Brain microvascular endothelial cell (primary cell): ENCODE measurements at regions not wholly inside any gene's neighbourhood (a gene's known extent, or its start where the extent isn't known, plus 50 kb on each side); places are given as distances from the start of the nearest gene placed in this dataset.

Source experiments
- DNase-seq: peaks from one replicate; pipeline ENCODE4 v3.0.0-alpha.2; 2020
- H3K27ac ChIP-seq: fragments of 250-450 bp; sonication (Bioruptor Pico); 2 replicates; pipeline ENCODE4 v1.5.1; 2020; ENCODE audit warnings: mild to moderate bottlenecking, moderate library complexity
- H3K27me3 ChIP-seq: fragments of 250-450 bp; sonication (Bioruptor Pico); replicated peaks from 2 replicates; pipeline ENCODE4 v1.5.1; 2020; ENCODE audit warnings: mild to moderate bottlenecking
- H3K36me3 ChIP-seq: fragments of 250-450 bp; sonication (Bioruptor Pico); replicated peaks from 2 replicates; pipeline ENCODE4 v1.5.1; 2020; ENCODE audit warnings: mild to moderate bottlenecking
- H3K4me3 ChIP-seq: 2 replicates; pipeline ENCODE4 v1.5.1; 2011; ENCODE audit warnings: low read depth, mild to moderate bottlenecking, control low read depth, low read length, moderate library complexity
- CTCF ChIP-seq: IDR thresholded peaks from 2 replicates; pipeline ENCODE4 v1.5.1; 2011; ENCODE audit warnings: low read depth, mild to moderate bottlenecking, moderate library complexity, low read length, control low read depth, inconsistent platforms; ENCODE audit errors: missing control alignments
- in situ Hi-C: cut with HindIII; loops from 2 replicates; pipeline ENCODE4 v1.10.0; 2017; ENCODE audit warnings: low sequenced_read_pairs, low pct_ligation_motif_present

GRCh38 chr15:70197318-70197944 lies 99.7 kb upstream of the TLE3 start:
- Histone ChIP-seq H3K27me3 (no peaks in the 10 kb centered on the region), H3K27ac (peak overlapping the region; percentile 39), H3K36me3 (no peaks in the 10 kb centered on the region), H3K4me3 (no peak overlapping the region)
- in situ Hi-C loops: no loop called here
- no peak for DNase-seq
- no peak for TF ChIP-seq CTCF

- in situ Hi-C loops: no loop called here
- Histone ChIP-seq H3K27ac (peak overlapping the region; percentile 71), H3K36me3 (no peaks in the 10 kb centered on the region), H3K4me3 (no peak overlapping the region), H3K27me3 (no peaks in the 10 kb centered on the region)
- peak; percentile 91 for DNase-seq
- no peak for TF ChIP-seq CTCF
These were observed 98.9 kb upstream of the TLE3 start for GRCh38 chr15:70196372-70197316.

GRCh38 chr15:70195587-70196305 lies 98.0 kb upstream of the TLE3 start:
- Histone ChIP-seq H3K4me3 (no peak overlapping the region), H3K27ac (peak overlapping the region; percentile 71), H3K36me3 (no peaks in the 10 kb centered on the region), H3K27me3 (no peaks in the 10 kb centered on the region)
- DNase-seq: peak; percentile 84
- in situ Hi-C loops: no loop called here
- no peak for TF ChIP-seq CTCF

GRCh38 chr15:70195171-70195570 lies 97.5 kb upstream of the TLE3 start:
- Histone ChIP-seq H3K27me3 (no peaks in the 10 kb centered on the region), H3K4me3 (no peak overlapping the region), H3K27ac (peak overlapping the region; percentile 71), H3K36me3 (no peaks in the 10 kb centered on the region)
- no peak for TF ChIP-seq CTCF
- no peak for DNase-seq
- in situ Hi-C loops: no loop called here

- no peak for DNase-seq
- no peak for TF ChIP-seq CTCF
- H3K36me3 ChIP-seq: no peaks in the 10 kb centered on the region
These were observed 96.5 kb upstream of the TLE3 start for GRCh38 chr15:70194266-70194665.

More at GRCh38 chr15:70194266-70194665, 96.5 kb upstream of the TLE3 start:
- in situ Hi-C loops: no loop called here
- Histone ChIP-seq H3K27me3 (no peaks in the 10 kb centered on the region), H3K27ac (no peak overlapping the region), H3K4me3 (no peak overlapping the region)
